HepG2 (cell line): ENCODE measurements at regions not wholly inside any gene's neighbourhood (a gene's known extent, or its start where the extent isn't known, plus 50 kb on each side); places are given as distances from the start of the nearest gene placed in this dataset.

Experiments
- ATAC-seq: fragments of 200-7000 bp; cut with Tn5 transposase; 3 replicates; pipeline ENCODE4 v1.9.1; 2020; ENCODE audit warnings: mild to moderate bottlenecking, moderate library complexity
- BruUV-seq: library from RNA; stranded (reverse); fragments of 400-500 nt; replicated peaks from 2 replicates; lab custom pipeline; 2021; lab: Mats Ljungman, UMichigan
- CTCF ChIA-PET: fragments of 300-600 bp; formaldehyde crosslinking; extraction: SDS; loops from one replicate; lab custom pipeline; 2021; ENCODE audit warnings: low total read pairs, inconsistent platforms, low intra/inter-chr PET ratio; lab: Yijun Ruan, JAX
- POLR2A ChIA-PET: fragments of 350-600 bp; sonication (Branson Sonifier 250); formaldehyde crosslinking; loops from one replicate; lab custom pipeline; 2020; ENCODE audit warnings: antibody characterized with exemption, inconsistent platforms; lab: Yijun Ruan, JAX
- DNase-seq: peaks from one replicate; pipeline ENCODE4 v3.0.0-alpha.2; 2015; ENCODE audit warnings: low spot score
- FAIRE-seq: peaks from 3 replicates; lab custom pipeline; 2011; peaks lifted over from hg19 to GRCh38; lab: Jason Lieb, UNC
- H2AFZ ChIP-seq: one replicate; pipeline ENCODE4 v1.6.1; 2011; ENCODE audit warnings: low read length, inconsistent platforms
- H3K27ac ChIP-seq: fragments of 300-600 bp; 3 replicates; pipeline ENCODE4 v1.8.0; 2011; ENCODE audit warnings: mixed run types, mild to moderate bottlenecking, mixed read lengths, low read length, inconsistent platforms; ENCODE audit not compliant: insufficient read depth; ENCODE audit errors: extremely low read length
- H3K27me3 ChIP-seq, 2 experiments: fragments of 200-600 bp in 1 of 2; 2 replicates in 1 of 2; 3 replicates in 1 of 2; pipeline versions ENCODE4 v1.6.0 to v1.8.0; 2011; ENCODE audit warnings: low read length in 2 of 2, mild to moderate bottlenecking in 2 of 2, moderate library complexity in 2 of 2, inconsistent platforms in 1 of 2; ENCODE audit not compliant: insufficient read depth in 2 of 2, control insufficient read depth in 1 of 2
- H3K36me3 ChIP-seq, 2 experiments: fragments of 200-600 bp in 1 of 2; replicated peaks in 1 of 2; 2 replicates in 1 of 2; 3 replicates in 1 of 2; pipeline versions ENCODE4 v1.5.1 to v1.8.0; 2011; ENCODE audit warnings: low read length in 2 of 2, inconsistent platforms in 1 of 2; ENCODE audit not compliant: insufficient read depth in 2 of 2, control insufficient read depth in 1 of 2
- H3K4me1 ChIP-seq: 2 replicates; pipeline ENCODE4 v1.5.1; 2012; ENCODE audit warnings: low read length, inconsistent platforms; ENCODE audit not compliant: insufficient read depth
- H3K4me2 ChIP-seq: 2 replicates; pipeline ENCODE4 v1.6.0; 2011; ENCODE audit warnings: low read depth, low read length, inconsistent platforms
- H3K4me3 ChIP-seq, 3 experiments: fragments of 200-600 bp in 1 of 3; sonication (generic), shearing (Covaris generic) in 1 of 3; replicated peaks in 1 of 3; 2 replicates each; pipeline ENCODE4 v1.5.1; 2011 to 2016; ENCODE audit warnings: low read length in 3 of 3, inconsistent platforms in 2 of 3, low read depth in 2 of 3, mild to moderate bottlenecking in 2 of 3, control low read depth in 1 of 3, mixed read lengths in 1 of 3; ENCODE audit not compliant: insufficient read depth in 1 of 3
- H3K79me2 ChIP-seq: one replicate; pipeline ENCODE4 v1.6.1; 2011; ENCODE audit warnings: low read length, inconsistent platforms; ENCODE audit not compliant: insufficient read depth
- H3K9ac ChIP-seq: 2 replicates; pipeline ENCODE4 v1.6.0; 2011; ENCODE audit warnings: mild to moderate bottlenecking, low read depth, low read length, inconsistent platforms; ENCODE audit not compliant: insufficient read depth
- H3K9me3 ChIP-seq: 2 replicates; pipeline ENCODE4 v1.5.1; 2012; ENCODE audit warnings: mild to moderate bottlenecking, low read length
- H4K20me1 ChIP-seq: 2 replicates; pipeline ENCODE4 v1.6.0; 2011; ENCODE audit warnings: inconsistent platforms, mild to moderate bottlenecking, low read length, moderate library complexity; ENCODE audit not compliant: insufficient read depth
- BCL3 ChIP-seq: sonication (generic); formaldehyde crosslinking; IDR thresholded peaks from 2 replicates; pipeline ENCODE4 v1.5.1; 2020; ENCODE audit warnings: mild to moderate bottlenecking, missing genetic modification reagents, moderate library complexity
- MTERF4 ChIP-seq: sonication (generic); formaldehyde crosslinking; IDR thresholded peaks from 2 replicates; pipeline ENCODE4 v1.8.0; 2023; ENCODE audit warnings: mild to moderate bottlenecking, missing genetic modification reagents
- POLR2AphosphoS2 ChIP-seq: IDR thresholded peaks from 2 replicates; pipeline ENCODE4 v1.6.1; 2011; ENCODE audit warnings: low read depth, low read length, improper control_type of control experiment
- SETDB1 ChIP-seq: sonication (generic); formaldehyde crosslinking; IDR thresholded peaks from 2 replicates; pipeline ENCODE4 v1.5.1; 2020; ENCODE audit warnings: missing genetic modification reagents, mild to moderate bottlenecking, borderline replicate concordance
- TOPORS ChIP-seq: sonication (generic); formaldehyde crosslinking; IDR thresholded peaks from 2 replicates; pipeline ENCODE4 v1.8.0; 2023; ENCODE audit warnings: mild to moderate bottlenecking, missing genetic modification reagents
- U2AF1 ChIP-seq: fragments of 200-400 bp; formaldehyde crosslinking; optimal IDR thresholded peaks from 2 replicates; pipeline ENCODE3; 2017; ENCODE audit warnings: mild to moderate bottlenecking, low read depth, low read length
- ZBTB33 ChIP-seq: sonication (generic); formaldehyde crosslinking; IDR thresholded peaks from 2 replicates; pipeline ENCODE4 v1.4.0; 2020; ENCODE audit warnings: missing genetic modification reagents
- ZBTB49 ChIP-seq: sonication (generic); formaldehyde crosslinking; IDR thresholded peaks from 2 replicates; pipeline ENCODE4 v1.4.0; 2020; ENCODE audit warnings: missing genetic modification reagents, borderline replicate concordance
- ZNF138 ChIP-seq: sonication (generic); formaldehyde crosslinking; IDR thresholded peaks from 2 replicates; pipeline ENCODE4 v1.5.0; 2020; ENCODE audit warnings: mild to moderate bottlenecking, low read depth, missing genetic modification reagents
- WGBS: methylation state at CpG from one replicate; pipeline ENCODE4 v1.1.6; 2017; ENCODE audit warnings: low lambda C conversion rate; 5-methylcytosine and 5-hydroxymethylcytosine counted together
- in situ Hi-C: cut with HindIII; loops from 2 replicates; pipeline ENCODE4 v1.10.0; 2017; ENCODE audit warnings: low pct_unique_long_range_greater_than_20kb; ENCODE audit not compliant: extremely low pct_ligation_motif_present
- intact Hi-C: fragments of 100-400 bp; cut with micrococcal nuclease; formaldehyde crosslinking; loops from one replicate; pipeline ENCODE4 v1.10.0; 2022; ENCODE audit not compliant: unreplicated experiment

- H3K36me3 ChIP-seq: no peaks in the 10 kb centered on the region
- peak; percentile 18; the same call in 1 of the 3 replicates for ATAC-seq
- in situ Hi-C loops: no loop called here
- H3K9ac ChIP-seq: no peak overlapping the region
- TF ChIP-seq ZBTB33 (no peak), SETDB1 (CRISPR knock-in tag) (no peak), TOPORS (no peak), MTERF4 (CRISPR knock-in tag) (no peak), U2AF1 (no peak), BCL3 (CRISPR knock-in tag) (no peak), POLR2AphosphoS2 (no peak), ZNF138 (CRISPR knock-in tag) (no peak), ZBTB49 (no peak)
- TF ChIP-seq, all 625 proteins: peak for 0
- no peak overlapping the region for H3K4me3 ChIP-seq
- H3K4me1 ChIP-seq: peaks cover 52% of the 10 kb centered on the region
- POLR2A ChIA-PET: no interaction called here
- no peak for DNase-seq
- WGBS: 18% methylated on average over 5 of the region's 5 CpGs
- H3K4me2 ChIP-seq: no peak overlapping the region
- no peaks in the 10 kb centered on the region for H4K20me1 ChIP-seq
- H3K27me3 ChIP-seq: peaks cover 3 to 30% of the 10 kb centered on the region in 2 experiments; a peak in 4 of 5 replicates
- H2AFZ ChIP-seq: no peak overlapping the region
- H3K9me3 ChIP-seq: no peaks in the 10 kb centered on the region
- CTCF ChIA-PET: no interaction called here
- BruUV-seq: no TSS peak
- intact Hi-C loops: no loop called here
- FAIRE-seq: no peak
- H3K27ac ChIP-seq: no peak overlapping the region
- no peaks in the 10 kb centered on the region for H3K79me2 ChIP-seq
Measured at GRCh38 chr3:194035406-194036138, 100.4 kb upstream of the HES1 start.
